ENCODE measurements at regions not wholly inside any gene's neighbourhood (a gene's known extent, or its start where the extent isn't known, plus 50 kb on each side); places are given as distances from the start of the nearest gene placed in this dataset.

- Histone ChIP-seq H3K27me3 (ENCODE audit: low read depth) (no peaks in the 10 kb centered on the region; the same call in 1 of the 2 replicates), H3K9me3 (no peaks in the 10 kb centered on the region), H3K36me3 (replicated peaks) (no peaks in the 10 kb centered on the region), H3K4me3 (no peak overlapping the region), H3K4me1 (no peaks in the 10 kb centered on the region)
- in situ Hi-C loops (cut with MboI; ENCODE audit: low sequenced_read_pairs) = no loop called here
- no peak for DNase-seq (ENCODE audit: low spot score in 2 of 2)
Measured at GRCh38 chr4:60266505-60266904, 933.6 kb upstream of the ADGRL3 start.

GRCh38 chr4:60296386-60296785 is 903.7 kb upstream of the ADGRL3 start:
- H3K4me1 ChIP-seq = no peaks in the 10 kb centered on the region
- H3K4me3 ChIP-seq = no peak overlapping the region
- no peaks in the 10 kb centered on the region for H3K36me3 ChIP-seq (replicated peaks)
- H3K9me3 ChIP-seq = peaks cover 3% of the 10 kb centered on the region; the same call in 1 of the 2 replicates
- in situ Hi-C loops (cut with MboI; ENCODE audit: low sequenced_read_pairs) = no loop called here
- no peaks in the 10 kb centered on the region for H3K27me3 ChIP-seq (ENCODE audit: low read depth)
- DNase-seq (ENCODE audit: low spot score in 2 of 2) = no peak

GRCh38 chr4:60313611-60314178 is 886.4 kb upstream of the ADGRL3 start:
- no peak for DNase-seq (ENCODE audit: low spot score in 2 of 2)
- Histone ChIP-seq H3K4me1 (peaks cover 6% of the 10 kb centered on the region; the same call in 1 of the 2 replicates), H3K9me3 (no peaks in the 10 kb centered on the region), H3K36me3 (replicated peaks) (no peaks in the 10 kb centered on the region), H3K27me3 (ENCODE audit: low read depth) (no peaks in the 10 kb centered on the region), H3K4me3 (no peak overlapping the region)
- in situ Hi-C loops (cut with MboI; ENCODE audit: low sequenced_read_pairs) = no loop called here

- in situ Hi-C loops (cut with MboI; ENCODE audit: low sequenced_read_pairs) = no loop called here
- no peaks in the 10 kb centered on the region for H3K27me3 ChIP-seq (ENCODE audit: low read depth)
Measured at GRCh38 chr4:60314416-60314815, 885.7 kb upstream of the ADGRL3 start.

GRCh38 chr4:60315586-60315985 is 884.5 kb upstream of the ADGRL3 start:
- no peaks in the 10 kb centered on the region for H3K36me3 ChIP-seq (replicated peaks)
- no peak for DNase-seq (ENCODE audit: low spot score in 2 of 2)
- no peaks in the 10 kb centered on the region for H3K9me3 ChIP-seq
- no peak overlapping the region for H3K4me3 ChIP-seq
- no peaks in the 10 kb centered on the region for H3K27me3 ChIP-seq (ENCODE audit: low read depth)
- in situ Hi-C loops (cut with MboI; ENCODE audit: low sequenced_read_pairs) = no loop called here
- peaks cover 6% of the 10 kb centered on the region; the same call in 1 of the 2 replicates for H3K4me1 ChIP-seq

More at GRCh38 chr4:60314416-60314815, 885.7 kb upstream of the ADGRL3 start:
- peaks cover 6% of the 10 kb centered on the region; the same call in 1 of the 2 replicates for H3K4me1 ChIP-seq
- peak; percentile 24 to 53 for DNase-seq (ENCODE audit: low spot score in 2 of 2)
- H3K4me3 ChIP-seq = no peak overlapping the region
- no peaks in the 10 kb centered on the region for H3K9me3 ChIP-seq
- H3K36me3 ChIP-seq (replicated peaks) = no peaks in the 10 kb centered on the region

- no peak for DNase-seq (ENCODE audit: low spot score in 2 of 2)
- Histone ChIP-seq H3K36me3 (replicated peaks) (no peaks in the 10 kb centered on the region), H3K4me1 (peaks cover 6% of the 10 kb centered on the region), H3K9me3 (no peaks in the 10 kb centered on the region), H3K4me3 (no peak overlapping the region), H3K27me3 (ENCODE audit: low read depth) (no peaks in the 10 kb centered on the region)
- in situ Hi-C loops (cut with MboI; ENCODE audit: low sequenced_read_pairs) = no loop called here
Measured at GRCh38 chr4:60326735-60327134, 873.4 kb upstream of the ADGRL3 start.

GRCh38 chr4:60327651-60328050 is 872.5 kb upstream of the ADGRL3 start:
- H3K36me3 ChIP-seq (replicated peaks) = no peaks in the 10 kb centered on the region
- no peaks in the 10 kb centered on the region for H3K27me3 ChIP-seq (ENCODE audit: low read depth)
- no peaks in the 10 kb centered on the region for H3K9me3 ChIP-seq
- H3K4me3 ChIP-seq = no peak overlapping the region
- no peak for DNase-seq (ENCODE audit: low spot score in 2 of 2)
- H3K4me1 ChIP-seq = peaks cover 6% of the 10 kb centered on the region
- in situ Hi-C loops (cut with MboI; ENCODE audit: low sequenced_read_pairs) = no loop called here

- no peaks in the 10 kb centered on the region for H3K4me1 ChIP-seq
- in situ Hi-C loops (cut with MboI; ENCODE audit: low sequenced_read_pairs) = no loop called here
- H3K27me3 ChIP-seq (ENCODE audit: low read depth) = no peaks in the 10 kb centered on the region
- no peaks in the 10 kb centered on the region for H3K9me3 ChIP-seq
- DNase-seq (ENCODE audit: low spot score in 2 of 2) = no peak
- H3K36me3 ChIP-seq (replicated peaks) = no peaks in the 10 kb centered on the region
- H3K4me3 ChIP-seq = no peak overlapping the region
Measured at GRCh38 chr4:60344908-60345307, 855.2 kb upstream of the ADGRL3 start.

- no peaks in the 10 kb centered on the region for H3K9me3 ChIP-seq
- no peaks in the 10 kb centered on the region for H3K4me1 ChIP-seq
- no peak overlapping the region for H3K4me3 ChIP-seq
- H3K27me3 ChIP-seq (ENCODE audit: low read depth) = no peaks in the 10 kb centered on the region
- in situ Hi-C loops (cut with MboI; ENCODE audit: low sequenced_read_pairs) = no loop called here
- no peak for DNase-seq (ENCODE audit: low spot score in 2 of 2)
- no peaks in the 10 kb centered on the region for H3K36me3 ChIP-seq (replicated peaks)
Measured at GRCh38 chr4:60345392-60345791, 854.7 kb upstream of the ADGRL3 start.

GRCh38 chr4:60359746-60360367 is 840.3 kb upstream of the ADGRL3 start:
- no peaks in the 10 kb centered on the region for H3K27me3 ChIP-seq (ENCODE audit: low read depth)

GRCh38 chr4:60365176-60365575 is 835.0 kb upstream of the ADGRL3 start:
- H3K9me3 ChIP-seq = no peaks in the 10 kb centered on the region
- no peaks in the 10 kb centered on the region for H3K36me3 ChIP-seq (replicated peaks)
- DNase-seq (ENCODE audit: low spot score in 2 of 2) = no peak
- no peak overlapping the region for H3K4me3 ChIP-seq
- no peaks in the 10 kb centered on the region for H3K27me3 ChIP-seq (ENCODE audit: low read depth)
- H3K4me1 ChIP-seq = peaks cover 21% of the 10 kb centered on the region
- in situ Hi-C loops (cut with MboI; ENCODE audit: low sequenced_read_pairs) = no loop called here

More at GRCh38 chr4:60359746-60360367, 840.3 kb upstream of the ADGRL3 start:
- Histone ChIP-seq H3K36me3 (replicated peaks) (no peaks in the 10 kb centered on the region), H3K4me1 (no peaks in the 10 kb centered on the region), H3K4me3 (no peak overlapping the region), H3K9me3 (no peaks in the 10 kb centered on the region)
- DNase-seq (ENCODE audit: low spot score in 2 of 2) = no peak
- in situ Hi-C loops (cut with MboI; ENCODE audit: low sequenced_read_pairs) = no loop called here

- no peak overlapping the region for H3K4me3 ChIP-seq
- peak in 1 of 2 experiments; percentile 16 for DNase-seq (ENCODE audit: low spot score in 2 of 2)
- no peaks in the 10 kb centered on the region for H3K27me3 ChIP-seq (ENCODE audit: low read depth)
- H3K4me1 ChIP-seq = peaks cover 21% of the 10 kb centered on the region
- in situ Hi-C loops (cut with MboI; ENCODE audit: low sequenced_read_pairs) = no loop called here
- H3K9me3 ChIP-seq = no peaks in the 10 kb centered on the region
- H3K36me3 ChIP-seq (replicated peaks) = no peaks in the 10 kb centered on the region
Measured at GRCh38 chr4:60366661-60367060, 833.5 kb upstream of the ADGRL3 start.

GRCh38 chr4:60368986-60369385 is 831.1 kb upstream of the ADGRL3 start:
- in situ Hi-C loops (cut with MboI; ENCODE audit: low sequenced_read_pairs) = no loop called here
- Histone ChIP-seq H3K36me3 (replicated peaks) (no peaks in the 10 kb centered on the region), H3K27me3 (ENCODE audit: low read depth) (no peaks in the 10 kb centered on the region), H3K4me1 (peaks cover 21% of the 10 kb centered on the region), H3K9me3 (no peaks in the 10 kb centered on the region), H3K4me3 (no peak overlapping the region)
- DNase-seq (ENCODE audit: low spot score in 2 of 2) = peak; percentile 67 to 78

- Histone ChIP-seq H3K4me3 (no peak overlapping the region), H3K4me1 (peaks cover 1% of the 10 kb centered on the region), H3K27me3 (ENCODE audit: low read depth) (no peaks in the 10 kb centered on the region), H3K9me3 (no peaks in the 10 kb centered on the region), H3K36me3 (replicated peaks) (no peaks in the 10 kb centered on the region)
- in situ Hi-C loops (cut with MboI; ENCODE audit: low sequenced_read_pairs) = no loop called here
- no peak for DNase-seq (ENCODE audit: low spot score in 2 of 2)
Measured at GRCh38 chr4:60378010-60378409, 822.1 kb upstream of the ADGRL3 start.
